GM19397 (cell line): ENCODE measurements at regions not wholly inside any gene's neighbourhood (a gene's known extent, or its start where the extent isn't known, plus 50 kb on each side); places are given as distances from the start of the nearest gene placed in this dataset.
"Not testable (repeated sequence)": the region's sequence is repeated elsewhere in the genome, so short reads cannot be mapped to it uniquely, and the experiment has no call there.

Source experiments
- ATAC-seq: cut with Tn5 transposase; IDR thresholded peaks from one replicate; pipeline ENCODE4 v1.9.1; 2021; ENCODE audit warnings: mild to moderate bottlenecking, moderate library complexity; ENCODE audit not compliant: unreplicated experiment

- no peak for ATAC-seq
These were observed 54.1 kb downstream of the MAFB start for GRCh38 chr20:40634891-40635290.

GRCh38 chr20:40633123-40633850 lies 55.7 kb downstream of the MAFB start:
- ATAC-seq: no peak

- ATAC-seq: no peak
These were observed 56.6 kb downstream of the MAFB start for GRCh38 chr20:40632346-40632976.

- ATAC-seq: no peak
These were observed 57.9 kb downstream of the MAFB start for GRCh38 chr20:40631119-40631631.

GRCh38 chr20:40630713-40631112 lies 58.3 kb downstream of the MAFB start:
- no peak for ATAC-seq

GRCh38 chr20:40630099-40630498 lies 58.9 kb downstream of the MAFB start:
- no peak for ATAC-seq

GRCh38 chr20:40628877-40629276 lies 60.2 kb downstream of the MAFB start:
- ATAC-seq: no peak

GRCh38 chr20:40619053-40619452 lies 70.0 kb downstream of the MAFB start:
- ATAC-seq: not testable (repeated sequence)

- ATAC-seq: no peak
These were observed 71.4 kb downstream of the MAFB start for GRCh38 chr20:40617594-40617993.

- no peak for ATAC-seq
These were observed 76.2 kb downstream of the MAFB start for GRCh38 chr20:40612837-40613236.

GRCh38 chr20:40612247-40612646 lies 76.8 kb downstream of the MAFB start:
- no peak for ATAC-seq

- ATAC-seq: no peak
These were observed 78.3 kb downstream of the MAFB start for GRCh38 chr20:40610730-40611129.

GRCh38 chr20:40607927-40608326 lies 81.1 kb downstream of the MAFB start:
- no peak for ATAC-seq

GRCh38 chr20:40606660-40607059 lies 82.4 kb downstream of the MAFB start:
- no peak for ATAC-seq

- no peak for ATAC-seq
These were observed 82.8 kb downstream of the MAFB start for GRCh38 chr20:40606237-40606636.

GRCh38 chr20:40604416-40604815 lies 84.6 kb downstream of the MAFB start:
- no peak for ATAC-seq

- no peak for ATAC-seq
These were observed 85.9 kb downstream of the MAFB start for GRCh38 chr20:40603057-40603651.

GRCh38 chr20:40602381-40602780 lies 86.7 kb downstream of the MAFB start:
- ATAC-seq: no peak

- no peak for ATAC-seq
These were observed 88.4 kb downstream of the MAFB start for GRCh38 chr20:40600441-40601219.

- ATAC-seq: no peak
These were observed 89.0 kb downstream of the MAFB start for GRCh38 chr20:40599987-40600386.

- no peak for ATAC-seq
These were observed 96.1 kb downstream of the MAFB start for GRCh38 chr20:40592941-40593340.
